H1 (cell line): ENCODE measurements at regions not wholly inside any gene's neighbourhood (a gene's known extent, or its start where the extent isn't known, plus 50 kb on each side); places are given as distances from the start of the nearest gene placed in this dataset.

Source experiments
- CTCF ChIA-PET: fragments of 300-600 bp; sonication (Branson Sonifier 250); formaldehyde crosslinking; loops from one replicate; lab custom pipeline; 2021; ENCODE audit not compliant: partially characterized antibody; lab: Charles Lee
- POLR2A ChIA-PET: fragments of 300-600 bp; sonication (Branson Sonifier 250); formaldehyde crosslinking; loops from one replicate; lab custom pipeline; 2021; ENCODE audit warnings: inconsistent platforms; ENCODE audit not compliant: partially characterized antibody; lab: Charles Lee
- DNase-seq, 2 experiments: peaks; one replicate each; pipeline versions ENCODE4 v3.0.0 to v3.0.0-alpha.2; 2010 to 2022; ENCODE audit warnings: low spot score in 2 of 2, low read depth in 1 of 2, mixed read lengths in 1 of 2
- FAIRE-seq: peaks from 2 replicates; lab custom pipeline; 2011; peaks lifted over from hg19 to GRCh38; lab: Jason Lieb, UNC
- H2AFZ ChIP-seq: 2 replicates; pipeline ENCODE4 v1.8.1; 2012; ENCODE audit warnings: low read length, inconsistent platforms
- H2AK5ac ChIP-seq: 2 replicates; pipeline ENCODE4 v1.6.1; 2013; ENCODE audit warnings: low read depth, low read length
- H2BK120ac ChIP-seq: replicated peaks from 2 replicates; pipeline ENCODE3; 2013; ENCODE audit warnings: low read depth, low read length, inconsistent platforms
- H2BK12ac ChIP-seq: 2 replicates; pipeline ENCODE4 v1.6.1; 2013; ENCODE audit warnings: low read depth, low read length
- H2BK15ac ChIP-seq: 2 replicates; pipeline ENCODE4 v1.6.1; 2013; ENCODE audit warnings: low read length
- H2BK20ac ChIP-seq: 2 replicates; pipeline ENCODE4 v1.6.1; 2013; ENCODE audit warnings: low read length
- H2BK5ac ChIP-seq: 2 replicates; pipeline ENCODE4 v1.6.1; 2013; ENCODE audit warnings: low read depth, low read length
- H3K14ac ChIP-seq: 2 replicates; pipeline ENCODE4 v1.6.1; 2013; ENCODE audit warnings: inconsistent platforms; ENCODE audit not compliant: insufficient read length
- H3K18ac ChIP-seq: 2 replicates; pipeline ENCODE4 v1.6.1; 2013; ENCODE audit warnings: low read length; ENCODE audit errors: extremely low read depth
- H3K23ac ChIP-seq: 2 replicates; pipeline ENCODE4 v1.6.1; 2013; ENCODE audit warnings: inconsistent platforms; ENCODE audit not compliant: insufficient read length
- H3K23me2 ChIP-seq: 2 replicates; pipeline ENCODE4 v1.6.1; 2013; ENCODE audit warnings: low read depth, low read length
- H3K27ac ChIP-seq: 2 replicates; pipeline ENCODE4 v1.6.1; 2011; ENCODE audit warnings: low read depth, low read length, inconsistent platforms
- H3K27me3 ChIP-seq, 4 experiments: replicated peaks in 1 of 4; 1 replicate in 1 of 4; 2 replicates in 3 of 4; pipeline versions ENCODE4 v1.6.1 to v1.8.1; 2011 to 2013; ENCODE audit warnings: low read length in 3 of 4, mild to moderate bottlenecking in 3 of 4, inconsistent platforms in 2 of 4, mixed read lengths in 2 of 4, moderate library complexity in 1 of 4; ENCODE audit not compliant: control insufficient read depth in 3 of 4, insufficient read depth in 3 of 4; ENCODE audit errors: extremely low read depth in 1 of 4
- H3K36me3 ChIP-seq, 4 experiments: 2 replicates each; pipeline versions ENCODE4 v1.6.1 to v1.8.1; 2011 to 2013; ENCODE audit warnings: mild to moderate bottlenecking in 4 of 4, low read length in 3 of 4, moderate library complexity in 2 of 4, control low read depth in 1 of 4, inconsistent platforms in 1 of 4; ENCODE audit not compliant: insufficient read depth in 4 of 4, control insufficient read depth in 2 of 4
- H3K4ac ChIP-seq: replicated peaks from 2 replicates; pipeline ENCODE3; 2013; ENCODE audit warnings: low read length, low read depth, mixed read lengths, inconsistent platforms; ENCODE audit not compliant: insufficient read length
- H3K4me1 ChIP-seq, 4 experiments: replicated peaks in 1 of 4; 1 replicate in 1 of 4; 2 replicates in 3 of 4; pipeline versions ENCODE4 v1.6.1 to v1.8.1; 2011 to 2013; ENCODE audit warnings: low read length in 3 of 4, inconsistent platforms in 2 of 4, mixed read lengths in 1 of 4; ENCODE audit not compliant: insufficient read depth in 4 of 4, control insufficient read depth in 3 of 4
- H3K4me2 ChIP-seq, 2 experiments: 2 replicates each; pipeline versions ENCODE4 v1.6.1 to v1.8.1; 2011 to 2013; ENCODE audit warnings: low read depth in 2 of 2, low read length in 2 of 2, control low read depth in 1 of 2, inconsistent platforms in 1 of 2, mild to moderate bottlenecking in 1 of 2; ENCODE audit not compliant: insufficient read depth in 1 of 2
- H3K4me3 ChIP-seq, 4 experiments: fragments of 200-600, 300-600 bp in 1 of 4; sonication (generic), shearing (Covaris generic), sonication (Bioruptor Twin) in 1 of 4; 2 replicates each; pipeline versions ENCODE4 v1.5.1 to v1.8.1; 2011 to 2016; ENCODE audit warnings: low read length in 4 of 4, low read depth in 3 of 4, control low read depth in 2 of 4, inconsistent platforms in 2 of 4, mild to moderate bottlenecking in 2 of 4, mixed read lengths in 1 of 4, moderate library complexity in 1 of 4; ENCODE audit not compliant: insufficient read depth in 2 of 4; ENCODE audit errors: extremely low read depth in 1 of 4
- H3K56ac ChIP-seq: replicated peaks from 2 replicates; pipeline ENCODE3; 2013; ENCODE audit warnings: low read depth, mild to moderate bottlenecking, mixed read lengths, low read length, inconsistent platforms; ENCODE audit not compliant: insufficient read length
- H3K79me1 ChIP-seq: 2 replicates; pipeline ENCODE4 v1.6.1; 2013; ENCODE audit warnings: low read depth, low read length, control low read depth
- H3K79me2 ChIP-seq, 2 experiments: 2 replicates each; pipeline versions ENCODE4 v1.6.1 to v1.8.1; 2012 to 2013; ENCODE audit warnings: low read length in 2 of 2, mild to moderate bottlenecking in 2 of 2, inconsistent platforms in 1 of 2; ENCODE audit not compliant: insufficient read depth in 2 of 2, control insufficient read depth in 1 of 2
- H3K9ac ChIP-seq, 4 experiments: replicated peaks in 1 of 4; 1 replicate in 1 of 4; 2 replicates in 3 of 4; pipeline versions ENCODE4 v1.6.1 to v1.8.1; 2011 to 2013; ENCODE audit warnings: low read depth in 3 of 4, low read length in 3 of 4, control low read depth in 2 of 4, mild to moderate bottlenecking in 2 of 4, moderate library complexity in 2 of 4, inconsistent platforms in 1 of 4; ENCODE audit errors: extremely low read depth in 1 of 4
- H3K9me3 ChIP-seq, 2 experiments: 2 replicates each; pipeline versions ENCODE4 v1.6.1 to v1.8.1; 2012 to 2013; ENCODE audit warnings: mild to moderate bottlenecking in 2 of 2, moderate library complexity in 2 of 2, control low read depth in 1 of 2, inconsistent platforms in 1 of 2, low read depth in 1 of 2, low read length in 1 of 2, mixed read lengths in 1 of 2; ENCODE audit not compliant: insufficient read depth in 2 of 2
- H4K20me1 ChIP-seq, 2 experiments: replicated peaks in 1 of 2; 2 replicates each; pipeline versions ENCODE3 to v1.8.1; 2011 to 2013; ENCODE audit warnings: inconsistent platforms in 2 of 2, low read length in 2 of 2, mild to moderate bottlenecking in 1 of 2; ENCODE audit not compliant: insufficient read depth in 2 of 2, control insufficient read depth in 1 of 2
- H4K5ac ChIP-seq: 2 replicates; pipeline ENCODE4 v1.6.1; 2013; ENCODE audit warnings: low read length, low read depth, mixed read lengths, inconsistent platforms; ENCODE audit not compliant: insufficient read length
- H4K8ac ChIP-seq: 2 replicates; pipeline ENCODE4 v1.8.0; 2013; ENCODE audit warnings: mild to moderate bottlenecking, moderate library complexity, low read length, inconsistent platforms; ENCODE audit not compliant: insufficient read depth; ENCODE audit errors: extremely low read depth
- H4K91ac ChIP-seq: replicated peaks from 2 replicates; pipeline ENCODE3; 2013; ENCODE audit warnings: low read length, mixed read lengths, inconsistent platforms; ENCODE audit not compliant: insufficient read length
- CBX8 ChIP-seq: fragments of 300-800, 300-1000 bp; sonication (generic); IDR thresholded peaks from 2 replicates; pipeline ENCODE4 v1.7.1; 2016; ENCODE audit warnings: low read depth, low read length, borderline replicate concordance
- CHD1 ChIP-seq: IDR thresholded peaks from 2 replicates; pipeline ENCODE4 v1.6.1; 2012; ENCODE audit warnings: low read depth, low read length, improper control_type of control experiment
- HDAC2 ChIP-seq, 2 experiments: fragments of 300-600 bp in 1 of 2; sonication (generic) in 1 of 2; IDR thresholded peaks; 2 replicates each; pipeline ENCODE4 v1.6.1; 2011 to 2012; ENCODE audit warnings: low read depth in 2 of 2, low read length in 2 of 2, mild to moderate bottlenecking in 2 of 2, moderate library complexity in 2 of 2, borderline replicate concordance in 1 of 2, inconsistent platforms in 1 of 2
- HDAC6 ChIP-seq: IDR thresholded peaks from one replicate; pipeline ENCODE4 v1.7.1; 2012; ENCODE audit warnings: low read depth, mild to moderate bottlenecking, inconsistent platforms, low read length, moderate library complexity
- KDM1A ChIP-seq: fragments of 200-600, 300-600 bp; sonication (generic); IDR thresholded peaks from 2 replicates; pipeline ENCODE4 v1.7.1; 2016; ENCODE audit warnings: mild to moderate bottlenecking, low read length, borderline replicate concordance
- KDM5A ChIP-seq: fragments of 200-600 bp; IDR thresholded peaks from 2 replicates; pipeline ENCODE4 v1.7.1; 2012; ENCODE audit warnings: mild to moderate bottlenecking, low read length, inconsistent platforms, mixed read lengths
- NRF1 ChIP-seq: IDR thresholded peaks from 2 replicates; pipeline ENCODE4 v1.6.1; 2011; ENCODE audit warnings: mild to moderate bottlenecking, low read depth, low read length, improper control_type of control experiment
- RFX5 ChIP-seq: IDR thresholded peaks from 2 replicates; pipeline ENCODE4 v1.6.1; 2011; ENCODE audit warnings: low read depth, low read length, improper control_type of control experiment, borderline replicate concordance
- RNF2 ChIP-seq: fragments of 200-900, 300-1000 bp; sonication (generic); IDR thresholded peaks from 2 replicates; pipeline ENCODE4 v1.7.1; 2016; ENCODE audit warnings: borderline replicate concordance, low read depth, mild to moderate bottlenecking, antibody characterized with exemption, low read length; ENCODE audit not compliant: poor library complexity, severe bottlenecking; ENCODE audit errors: missing control alignments
- RXRA ChIP-seq: IDR thresholded peaks from 2 replicates; pipeline ENCODE4 v1.6.1; 2011; ENCODE audit warnings: low read depth, mild to moderate bottlenecking, low read length, moderate library complexity; ENCODE audit not compliant: insufficient read depth
- TAF1 ChIP-seq: IDR thresholded peaks from 2 replicates; pipeline ENCODE4 v1.6.1; 2011; ENCODE audit warnings: mild to moderate bottlenecking, low read depth, low read length
- TBP ChIP-seq: IDR thresholded peaks from 2 replicates; pipeline ENCODE4 v1.6.1; 2011; ENCODE audit warnings: low read depth, low read length, improper control_type of control experiment
- YY1 ChIP-seq: IDR thresholded peaks from 2 replicates; pipeline ENCODE4 v1.6.1; 2011; ENCODE audit warnings: low read depth, mild to moderate bottlenecking, low read length
- WGBS, 2 experiments: shearing (Covaris generic) in 1 of 2; methylation state at CpG; one replicate each; pipeline versions ENCODE4 v1.1.6 to v1.1.7; 2013 to 2015; ENCODE audit warnings: low lambda C conversion rate in 2 of 2, mixed read lengths in 2 of 2, inconsistent platforms in 1 of 2, low coverage in 1 of 2, missing lambda C conversion rate in 1 of 2; ENCODE audit not compliant: insufficient replicate concordance in 2 of 2, insufficient coverage in 1 of 2, insufficient read length in 1 of 2; ENCODE audit errors: extremely low coverage in 1 of 2, missing lambda C conversion rate in 1 of 2; 5-methylcytosine and 5-hydroxymethylcytosine counted together
- TF ChIP-seq, protein P1 (sequence below): IDR thresholded peaks from 2 replicates; pipeline ENCODE4 v1.6.1; 2011; ENCODE audit warnings: low read length, improper control_type of control experiment

- 83% methylated on average over 4 of the region's 4 CpGs; no CpG with 5 or more reads in 1 of the 2 experiments for WGBS, 2 experiments
- no peak overlapping the region for H2BK20ac ChIP-seq
- no peak overlapping the region for H2BK5ac ChIP-seq
- no peaks in the 10 kb centered on the region for H3K79me1 ChIP-seq
- no peak overlapping the region for H3K4me3 ChIP-seq
- no peak overlapping the region for H3K23ac ChIP-seq
- H2AFZ ChIP-seq: no peak overlapping the region
- no peak overlapping the region for H3K9ac ChIP-seq
- H3K4me2 ChIP-seq: no peak overlapping the region
- H3K18ac ChIP-seq: no peak overlapping the region
- H4K8ac ChIP-seq: no peak overlapping the region
- H3K79me2 ChIP-seq: no peaks in the 10 kb centered on the region
- no peak overlapping the region for H3K56ac ChIP-seq
- no peak overlapping the region for H2BK12ac ChIP-seq
- peaks cover 0 to 1% of the 10 kb centered on the region in 2 experiments for H4K20me1 ChIP-seq
- no peak overlapping the region for H3K27ac ChIP-seq
- H3K27me3 ChIP-seq: no peaks in the 10 kb centered on the region; a peak in 1 of 7 replicates
- no peak overlapping the region for H2BK120ac ChIP-seq
- H2AK5ac ChIP-seq: no peak overlapping the region
- no peaks in the 10 kb centered on the region; a peak in 1 of 7 replicates for H3K4me1 ChIP-seq
- H3K23me2 ChIP-seq: no peaks in the 10 kb centered on the region
- no peak overlapping the region for H4K5ac ChIP-seq
- no peaks in the 10 kb centered on the region; a peak in 1 of 4 replicates for H3K9me3 ChIP-seq
- DNase-seq (no peak), FAIRE-seq (no peak)
- TF ChIP-seq TBP (no peak), CHD1 (no peak), YY1 (no peak), KDM1A (no peak), HDAC2 (IDR thresholded peaks at IDR 0.05; ENCODE audit: borderline replicate concordance in 1 of 2, low read depth in 2 of 2, low read length in 2 of 2) (no peak), RXRA (no peak), KDM5A (no peak), RNF2 (no peak), NRF1 (no peak), CBX8 (no peak), TAF1 (no peak), HDAC6 (no peak), RFX5 (no peak)
- TF ChIP-seq, protein P1, sequence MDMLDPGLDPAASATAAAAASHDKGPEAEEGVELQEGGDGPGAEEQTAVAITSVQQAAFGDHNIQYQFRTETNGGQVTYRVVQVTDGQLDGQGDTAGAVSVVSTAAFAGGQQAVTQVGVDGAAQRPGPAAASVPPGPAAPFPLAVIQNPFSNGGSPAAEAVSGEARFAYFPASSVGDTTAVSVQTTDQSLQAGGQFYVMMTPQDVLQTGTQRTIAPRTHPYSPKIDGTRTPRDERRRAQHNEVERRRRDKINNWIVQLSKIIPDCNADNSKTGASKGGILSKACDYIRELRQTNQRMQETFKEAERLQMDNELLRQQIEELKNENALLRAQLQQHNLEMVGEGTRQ: no peak
- ChIA-PET POLR2A (no interaction called here), CTCF (interaction anchor here (2.3 kb wide), 1 partner anchor 11 kb away, joined by 6 read pairs; no protein-coding TSS in a partner anchor)
- no peak overlapping the region for H4K91ac ChIP-seq
- no peak overlapping the region for H3K4ac ChIP-seq
- H3K36me3 ChIP-seq: no peaks in the 10 kb centered on the region
- H2BK15ac ChIP-seq: no peak overlapping the region
- no peak overlapping the region for H3K14ac ChIP-seq
These were observed 175.3 kb downstream of the KIF26A start for GRCh38 chr14:104313674-104314073.
